RCC 7860 (cell line): ENCODE measurements at regions not wholly inside any gene's neighbourhood (a gene's known extent, or its start where the extent isn't known, plus 50 kb on each side); places are given as distances from the start of the nearest gene placed in this dataset.
"Not testable (repeated sequence)": the region's sequence is repeated elsewhere in the genome, so short reads cannot be mapped to it uniquely, and the experiment has no call there.

ENCODE experiments used
- DNase-seq: peaks from one replicate; pipeline ENCODE4 v3.0.0-alpha.2; 2015; ENCODE audit warnings: low spot score
- FAIRE-seq: peaks from 2 replicates; lab custom pipeline; 2012; peaks lifted over from hg19 to GRCh38; lab: Jason Lieb, UNC

GRCh38 chr2:116132833-116133232 is 1681.7 kb upstream of the DDX18 start:
- FAIRE-seq (no peak), DNase-seq (no peak)

- DNase-seq (no peak), FAIRE-seq (no peak)
These were observed 1681.0 kb upstream of the DDX18 start for GRCh38 chr2:116133381-116133942.

GRCh38 chr2:116141891-116142474 is 1672.5 kb upstream of the DDX18 start:
- DNase-seq (no peak), FAIRE-seq (no peak)

GRCh38 chr2:116142644-116143227 is 1671.8 kb upstream of the DDX18 start:
- DNase-seq: no peak
- FAIRE-seq: no peak

GRCh38 chr2:116145031-116145430 is 1669.5 kb upstream of the DDX18 start:
- DNase-seq: no peak
- FAIRE-seq: no peak

- FAIRE-seq (no peak), DNase-seq (no peak)
These were observed 1666.1 kb upstream of the DDX18 start for GRCh38 chr2:116148361-116148760.

- DNase-seq (no peak), FAIRE-seq (no peak)
These were observed 1660.8 kb upstream of the DDX18 start for GRCh38 chr2:116153729-116154128.

- no peak for DNase-seq
These were observed 1653.8 kb upstream of the DDX18 start for GRCh38 chr2:116160657-116161056.

GRCh38 chr2:116162395-116162794 is 1652.1 kb upstream of the DDX18 start:
- DNase-seq: no peak
- no peak for FAIRE-seq

More at GRCh38 chr2:116160657-116161056, 1653.8 kb upstream of the DDX18 start:
- FAIRE-seq: no peak

- FAIRE-seq (no peak), DNase-seq (no peak)
These were observed 1647.4 kb upstream of the DDX18 start for GRCh38 chr2:116167107-116167506.

- FAIRE-seq (no peak), DNase-seq (no peak)
These were observed 1634.4 kb upstream of the DDX18 start for GRCh38 chr2:116180072-116180471.

- DNase-seq, FAIRE-seq: not testable (repeated sequence)
These were observed 1623.8 kb upstream of the DDX18 start for GRCh38 chr2:116190684-116191083.

- FAIRE-seq: no peak
- no peak for DNase-seq
These were observed 1614.4 kb upstream of the DDX18 start for GRCh38 chr2:116200086-116200485.

GRCh38 chr2:116211719-116212118 is 1602.8 kb upstream of the DDX18 start:
- DNase-seq: no peak
- no peak for FAIRE-seq

- FAIRE-seq (no peak), DNase-seq (no peak)
These were observed 1591.7 kb upstream of the DDX18 start for GRCh38 chr2:116222793-116223192.

GRCh38 chr2:116223912-116224311 is 1590.6 kb upstream of the DDX18 start:
- FAIRE-seq: no peak

GRCh38 chr2:116224610-116225009 is 1589.9 kb upstream of the DDX18 start:
- DNase-seq: no peak
- no peak for FAIRE-seq

More at GRCh38 chr2:116223912-116224311, 1590.6 kb upstream of the DDX18 start:
- no peak for DNase-seq

- no peak for FAIRE-seq
- DNase-seq: no peak
These were observed 1576.0 kb upstream of the DDX18 start for GRCh38 chr2:116238511-116238910.

- FAIRE-seq: no peak
- DNase-seq: no peak
These were observed 1564.1 kb upstream of the DDX18 start for GRCh38 chr2:116250376-116250775.

GRCh38 chr2:116264872-116265271 is 1549.6 kb upstream of the DDX18 start:
- FAIRE-seq (no peak), DNase-seq (no peak)

GRCh38 chr2:116269040-116269439 is 1545.5 kb upstream of the DDX18 start:
- no peak for FAIRE-seq

GRCh38 chr2:116304328-116304727 is 1510.2 kb upstream of the DDX18 start:
- no peak for FAIRE-seq

More at GRCh38 chr2:116269040-116269439, 1545.5 kb upstream of the DDX18 start:
- DNase-seq: no peak

More at GRCh38 chr2:116304328-116304727, 1510.2 kb upstream of the DDX18 start:
- no peak for DNase-seq
